GM23338 (cell line): ENCODE measurements at regions not wholly inside any gene's neighbourhood (a gene's known extent, or its start where the extent isn't known, plus 50 kb on each side); places are given as distances from the start of the nearest gene placed in this dataset.

Source experiments
- ATAC-seq: fragments of 200-7000 bp; cut with Tn5 transposase; 3 replicates; pipeline ENCODE4 v1.9.1; 2020
- DNase-seq: peaks from one replicate; pipeline ENCODE4 v3.0.0-alpha.2; 2015; ENCODE audit warnings: low spot score
- H2AFZ ChIP-seq: fragments of 200-600 bp; sonication (generic); 2 replicates; pipeline ENCODE4 v1.8.0; 2016; ENCODE audit warnings: antibody characterized with exemption, mild to moderate bottlenecking, moderate library complexity
- H3F3A ChIP-seq: fragments of 200-600 bp; sonication (generic); replicated peaks from 2 replicates; pipeline ENCODE4 v1.8.0; 2017; ENCODE audit warnings: antibody characterized with exemption, mixed run types, low read depth
- H3K27ac ChIP-seq: fragments of 200-600 bp; sonication (generic); 2 replicates; pipeline ENCODE4 v1.6.1; 2016; ENCODE audit warnings: low read depth
- H3K27me3 ChIP-seq: fragments of 200-600 bp; sonication (generic); 2 replicates; pipeline ENCODE4 v1.8.0; 2016; ENCODE audit warnings: mild to moderate bottlenecking, mixed run types, moderate library complexity; ENCODE audit not compliant: insufficient read depth
- H3K36me3 ChIP-seq: fragments of 200-600 bp; sonication (generic); 2 replicates; pipeline ENCODE4 v1.8.0; 2016; ENCODE audit warnings: mild to moderate bottlenecking; ENCODE audit not compliant: insufficient read depth
- H3K4me1 ChIP-seq: fragments of 200-600 bp; sonication (generic); 2 replicates; pipeline ENCODE4 v1.8.0; 2016; ENCODE audit warnings: mild to moderate bottlenecking, moderate library complexity; ENCODE audit not compliant: insufficient read depth
- H3K4me2 ChIP-seq: fragments of 200-600 bp; sonication (generic); 2 replicates; pipeline ENCODE4 v1.7.1; 2017; ENCODE audit warnings: mixed run types
- H3K4me3 ChIP-seq: fragments of 200-600 bp; sonication (generic); 2 replicates; pipeline ENCODE4 v1.6.1; 2016; ENCODE audit warnings: mixed run types
- H3K79me2 ChIP-seq: fragments of 200-600 bp; sonication (generic); replicated peaks from 2 replicates; pipeline ENCODE4 v1.8.0; 2017; ENCODE audit warnings: mild to moderate bottlenecking; ENCODE audit not compliant: insufficient read depth
- H3K9me2 ChIP-seq: fragments of 200-600 bp; sonication (generic); 2 replicates; pipeline ENCODE4 v1.8.0; 2017; ENCODE audit not compliant: insufficient read depth
- H4K20me1 ChIP-seq: fragments of 200-600 bp; sonication (generic); replicated peaks from 2 replicates; pipeline ENCODE4 v1.8.0; 2017; ENCODE audit warnings: mild to moderate bottlenecking; ENCODE audit not compliant: insufficient read depth
- H3K27ac Mint-ChIP-seq: 2 replicates; pipeline ENCODE4 v1.8.0; 2020; ENCODE audit warnings: inconsistent platforms, mild to moderate bottlenecking, moderate library complexity, mixed read lengths
- H3K27me3 Mint-ChIP-seq: 3 replicates; pipeline ENCODE4 v1.8.0; 2022; ENCODE audit warnings: low read depth, mild to moderate bottlenecking, moderate library complexity, mixed read lengths, inconsistent platforms; ENCODE audit not compliant: insufficient read depth, poor library complexity
- H3K36me3 Mint-ChIP-seq: 3 replicates; pipeline ENCODE4 v1.8.0; 2021; ENCODE audit warnings: low read depth, mild to moderate bottlenecking, inconsistent platforms, moderate library complexity, mixed read lengths
- H3K4me1 Mint-ChIP-seq: 3 replicates; pipeline ENCODE4 v1.8.0; 2020; ENCODE audit warnings: mild to moderate bottlenecking, inconsistent platforms, mixed read lengths
- H3K4me3 Mint-ChIP-seq: 3 replicates; pipeline ENCODE4 v1.8.0; 2021; ENCODE audit warnings: moderate library complexity, mild to moderate bottlenecking, inconsistent platforms, mixed read lengths
- H3K9me3 Mint-ChIP-seq: 3 replicates; pipeline ENCODE4 v1.8.0; 2020; ENCODE audit warnings: moderate library complexity, mild to moderate bottlenecking, inconsistent platforms, mixed read lengths
- CTCF ChIP-seq, 2 experiments: fragments of 200-600 bp in 1 of 2; sonication (generic) in 1 of 2; conservative IDR thresholded peaks; 2 replicates each; pipeline versions ENCODE4 v1.5.1 to v1.6.1; 2016 to 2017; ENCODE audit warnings: antibody characterized with exemption in 2 of 2, low read depth in 2 of 2, mild to moderate bottlenecking in 2 of 2, moderate library complexity in 1 of 2
- ETS1 ChIP-seq: IDR thresholded peaks from 2 replicates; pipeline ENCODE4 v1.6.1; 2016; ENCODE audit warnings: antibody characterized with exemption
- EZH2 ChIP-seq: fragments of 200-600 bp; sonication (generic); IDR thresholded peaks from one replicate; pipeline ENCODE4 v1.8.0; 2017; ENCODE audit warnings: antibody characterized with exemption, mild to moderate bottlenecking, low read depth; ENCODE audit not compliant: unreplicated experiment
- JUNB ChIP-seq: IDR thresholded peaks from one replicate; pipeline ENCODE4 v1.6.1; 2016; ENCODE audit warnings: antibody characterized with exemption; ENCODE audit not compliant: unreplicated experiment
- POLR2AphosphoS5 ChIP-seq: IDR thresholded peaks from 2 replicates; pipeline ENCODE4 v1.6.1; 2016; ENCODE audit warnings: antibody characterized with exemption, low read depth
- REST ChIP-seq: IDR thresholded peaks from one replicate; pipeline ENCODE4 v1.6.1; 2018; ENCODE audit warnings: antibody characterized with exemption; ENCODE audit not compliant: unreplicated experiment
- STAT1 ChIP-seq: IDR thresholded peaks from one replicate; pipeline ENCODE4 v1.6.1; 2016; ENCODE audit warnings: antibody characterized with exemption; ENCODE audit not compliant: unreplicated experiment
- ZNF114 ChIP-seq: fragments of 250-450 bp; sonication (Bioruptor Pico); IDR thresholded peaks from 2 replicates; pipeline ENCODE4 v1.5.0; 2020; ENCODE audit warnings: mild to moderate bottlenecking, moderate library complexity
- ZNF331 ChIP-seq: fragments of 250-450 bp; sonication (Bioruptor Pico); IDR thresholded peaks from 2 replicates; pipeline ENCODE4 v1.5.0; 2020; ENCODE audit warnings: low read depth, mild to moderate bottlenecking, moderate library complexity

GRCh38 chr1:192087334-192087733 lies 70.9 kb upstream of the RGS18 start (continued):
- no peak for TF ChIP-seq POLR2AphosphoS5
- TF ChIP-seq JUNB, result no peak
- no peak for TF ChIP-seq STAT1
- TF ChIP-seq REST, result no peak
- TF ChIP-seq ZNF331 (CRISPR knock-in tag), result no peak

GRCh38 chr1:192088496-192088895 lies 69.8 kb upstream of the RGS18 start:
- Mint-ChIP-seq H3K27me3 (no peaks in the 10 kb centered on the region), H3K36me3 (no peaks in the 10 kb centered on the region), H3K4me3 (no peak overlapping the region), H3K27ac (no peak overlapping the region), H3K9me3 (no peaks in the 10 kb centered on the region), H3K4me1 (no peaks in the 10 kb centered on the region; the same call in 2 of the 3 replicates)
- H2AFZ ChIP-seq, result no peak overlapping the region
- no peak overlapping the region for H3K27ac ChIP-seq
- H3F3A ChIP-seq, result no peaks in the 10 kb centered on the region
- H3K36me3 ChIP-seq, result no peaks in the 10 kb centered on the region
- ATAC-seq (no peak), DNase-seq (no peak)
- H4K20me1 ChIP-seq, result no peaks in the 10 kb centered on the region
- H3K79me2 ChIP-seq, result no peaks in the 10 kb centered on the region
- no peak overlapping the region for H3K4me3 ChIP-seq
- no peak overlapping the region for H3K4me2 ChIP-seq
- no peaks in the 10 kb centered on the region for H3K9me2 ChIP-seq
- H3K4me1 ChIP-seq, result no peaks in the 10 kb centered on the region
- H3K27me3 ChIP-seq, result no peaks in the 10 kb centered on the region
- no peak for TF ChIP-seq ETS1
- no peak for TF ChIP-seq EZH2
- no peak for TF ChIP-seq CTCF (conservative IDR thresholded peaks at IDR 0.05; ENCODE audit: low read depth in 2 of 2)
- no peak for TF ChIP-seq POLR2AphosphoS5
- no peak for TF ChIP-seq JUNB
- TF ChIP-seq REST, result no peak
- no peak for TF ChIP-seq ZNF114 (CRISPR knock-in tag)
